Testis (tissue), 2 donors: ENCODE measurements at regions not wholly inside any gene's neighbourhood (a gene's known extent, or its start where the extent isn't known, plus 50 kb on each side); places are given as distances from the start of the nearest gene placed in this dataset.

ENCODE experiments used
- CTCF ChIP-seq, 3 experiments: fragments of 450-650 bp in 2 of 3; fragments of 200-600 bp in 1 of 3; sonication (generic) in 1 of 3; IDR thresholded peaks; one replicate each; pipeline ENCODE4 v1.5.1; 2016 to 2019; ENCODE audit warnings: antibody characterized with exemption in 3 of 3, mild to moderate bottlenecking in 2 of 3, moderate library complexity in 1 of 3
- POLR2A ChIP-seq: fragments of 450-650 bp; IDR thresholded peaks from one replicate; pipeline ENCODE4 v1.6.1; 2017; ENCODE audit warnings: antibody characterized with exemption, mild to moderate bottlenecking, moderate library complexity

- TF ChIP-seq CTCF (IDR thresholded peaks at IDR 0.05) (no peak), POLR2A (no peak)
These were observed 1011.5 kb upstream of the NUDT12 start for GRCh38 chr5:104573949-104574709.
